ENCODE measurements at regions not wholly inside any gene's neighbourhood (a gene's known extent, or its start where the extent isn't known, plus 50 kb on each side); places are given as distances from the start of the nearest gene placed in this dataset.

GRCh38 chr18:4858379-4859127 lies 338.5 kb downstream of the AKAIN1 start:
- no peak for DNase-seq (ENCODE audit: low read depth in 4 of 4, low spot score in 3 of 4)

- no peak for DNase-seq (ENCODE audit: low read depth in 4 of 4, low spot score in 3 of 4)
Observed at GRCh38 chr18:4854671-4855070, 342.4 kb downstream of the AKAIN1 start.

GRCh38 chr18:4851301-4851976 lies 345.6 kb downstream of the AKAIN1 start:
- no peak for DNase-seq (ENCODE audit: low read depth in 4 of 4, low spot score in 3 of 4)

GRCh38 chr18:4847056-4847455 lies 350.0 kb downstream of the AKAIN1 start:
- no peak for DNase-seq (ENCODE audit: low read depth in 4 of 4, low spot score in 3 of 4)

GRCh38 chr18:4844320-4844719 lies 352.7 kb downstream of the AKAIN1 start:
- DNase-seq (ENCODE audit: low read depth in 4 of 4, low spot score in 3 of 4): no peak

- DNase-seq (ENCODE audit: low read depth in 4 of 4, low spot score in 3 of 4): no peak
Observed at GRCh38 chr18:4843771-4844170, 353.3 kb downstream of the AKAIN1 start.

- DNase-seq (ENCODE audit: low read depth in 4 of 4, low spot score in 3 of 4): no peak
Observed at GRCh38 chr18:4842751-4843150, 354.3 kb downstream of the AKAIN1 start.

- no peak for DNase-seq (ENCODE audit: low read depth in 4 of 4, low spot score in 3 of 4)
Observed at GRCh38 chr18:4842287-4842686, 354.8 kb downstream of the AKAIN1 start.

- no peak for DNase-seq (ENCODE audit: low read depth in 4 of 4, low spot score in 3 of 4)
Observed at GRCh38 chr18:4839639-4840038, 357.4 kb downstream of the AKAIN1 start.

GRCh38 chr18:4836141-4836540 lies 360.9 kb downstream of the AKAIN1 start:
- no peak for DNase-seq (ENCODE audit: low read depth in 4 of 4, low spot score in 3 of 4)

- DNase-seq (ENCODE audit: low read depth in 4 of 4, low spot score in 3 of 4): no peak
Observed at GRCh38 chr18:4831791-4832375, 365.2 kb downstream of the AKAIN1 start.

- DNase-seq (ENCODE audit: low read depth in 4 of 4, low spot score in 3 of 4): no peak
Observed at GRCh38 chr18:4831127-4831526, 365.9 kb downstream of the AKAIN1 start.

- DNase-seq (ENCODE audit: low read depth in 4 of 4, low spot score in 3 of 4): no peak
Observed at GRCh38 chr18:4823091-4823490, 368.0 kb upstream of the DLGAP1 start.

- DNase-seq (ENCODE audit: low read depth in 4 of 4, low spot score in 3 of 4): no peak
Observed at GRCh38 chr18:4821801-4822200, 366.7 kb upstream of the DLGAP1 start.

GRCh38 chr18:4817665-4818064 lies 362.6 kb upstream of the DLGAP1 start:
- DNase-seq (ENCODE audit: low read depth in 4 of 4, low spot score in 3 of 4): no peak

GRCh38 chr18:4813708-4814107 lies 358.6 kb upstream of the DLGAP1 start:
- no peak for DNase-seq (ENCODE audit: low read depth in 4 of 4, low spot score in 3 of 4)

- no peak for DNase-seq (ENCODE audit: low read depth in 4 of 4, low spot score in 3 of 4)
Observed at GRCh38 chr18:4808891-4809290, 353.8 kb upstream of the DLGAP1 start.

- DNase-seq (ENCODE audit: low read depth in 4 of 4, low spot score in 3 of 4): peak in 1 of 4 donors; percentile 9
Observed at GRCh38 chr18:4807604-4808293, 352.6 kb upstream of the DLGAP1 start.

- no peak for DNase-seq (ENCODE audit: low read depth in 4 of 4, low spot score in 3 of 4)
Observed at GRCh38 chr18:4806331-4806730, 351.2 kb upstream of the DLGAP1 start.

GRCh38 chr18:4802296-4802695 lies 347.2 kb upstream of the DLGAP1 start:
- DNase-seq (ENCODE audit: low read depth in 4 of 4, low spot score in 3 of 4): no peak

GRCh38 chr18:4801151-4801550 lies 346.0 kb upstream of the DLGAP1 start:
- DNase-seq (ENCODE audit: low read depth in 4 of 4, low spot score in 3 of 4): no peak
